GM06990 (cell line): ENCODE measurements at regions not wholly inside any gene's neighbourhood (a gene's known extent, or its start where the extent isn't known, plus 50 kb on each side); places are given as distances from the start of the nearest gene placed in this dataset.

Experiments used
- DNase-seq: peaks from one replicate; pipeline ENCODE4 v3.0.0-alpha.2; 2011; ENCODE audit not compliant: insufficient read length; ENCODE audit errors: extremely low read depth
- H3K27me3 ChIP-seq: replicated peaks from 2 replicates; pipeline ENCODE4 v1.6.0; 2011; ENCODE audit warnings: low read length; ENCODE audit not compliant: control insufficient read depth, insufficient read depth
- H3K36me3 ChIP-seq: 2 replicates; pipeline ENCODE4 v1.5.1; 2011; ENCODE audit warnings: low read length; ENCODE audit not compliant: control insufficient read depth, insufficient read depth
- H3K4me3 ChIP-seq: replicated peaks from 2 replicates; pipeline ENCODE4 v1.5.1; 2011; ENCODE audit warnings: low read depth, mild to moderate bottlenecking, control low read depth, low read length
- TF ChIP-seq, protein P1 (sequence below): IDR thresholded peaks from 2 replicates; pipeline ENCODE4 v1.5.1; 2011; ENCODE audit warnings: low read length, control low read depth, mild to moderate bottlenecking, inconsistent platforms; ENCODE audit not compliant: insufficient read depth, poor library complexity, severe bottlenecking

- no peak overlapping the region for H3K4me3 ChIP-seq
- peaks cover 3% of the 10 kb centered on the region for H3K27me3 ChIP-seq
- no peaks in the 10 kb centered on the region for H3K36me3 ChIP-seq
- TF ChIP-seq, protein P1, sequence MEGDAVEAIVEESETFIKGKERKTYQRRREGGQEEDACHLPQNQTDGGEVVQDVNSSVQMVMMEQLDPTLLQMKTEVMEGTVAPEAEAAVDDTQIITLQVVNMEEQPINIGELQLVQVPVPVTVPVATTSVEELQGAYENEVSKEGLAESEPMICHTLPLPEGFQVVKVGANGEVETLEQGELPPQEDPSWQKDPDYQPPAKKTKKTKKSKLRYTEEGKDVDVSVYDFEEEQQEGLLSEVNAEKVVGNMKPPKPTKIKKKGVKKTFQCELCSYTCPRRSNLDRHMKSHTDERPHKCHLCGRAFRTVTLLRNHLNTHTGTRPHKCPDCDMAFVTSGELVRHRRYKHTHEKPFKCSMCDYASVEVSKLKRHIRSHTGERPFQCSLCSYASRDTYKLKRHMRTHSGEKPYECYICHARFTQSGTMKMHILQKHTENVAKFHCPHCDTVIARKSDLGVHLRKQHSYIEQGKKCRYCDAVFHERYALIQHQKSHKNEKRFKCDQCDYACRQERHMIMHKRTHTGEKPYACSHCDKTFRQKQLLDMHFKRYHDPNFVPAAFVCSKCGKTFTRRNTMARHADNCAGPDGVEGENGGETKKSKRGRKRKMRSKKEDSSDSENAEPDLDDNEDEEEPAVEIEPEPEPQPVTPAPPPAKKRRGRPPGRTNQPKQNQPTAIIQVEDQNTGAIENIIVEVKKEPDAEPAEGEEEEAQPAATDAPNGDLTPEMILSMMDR = no peak
- no peak for DNase-seq
Observed at GRCh38 chr1:157407367-157407766, 144.9 kb downstream of the FCRL5 start.

- no peaks in the 10 kb centered on the region; the same call in none of the 2 replicates for H3K27me3 ChIP-seq
- no peak for DNase-seq
- H3K4me3 ChIP-seq = no peak overlapping the region
- TF ChIP-seq, protein P1 = no peak
- no peaks in the 10 kb centered on the region for H3K36me3 ChIP-seq
Observed at GRCh38 chr1:157405662-157406061, 146.7 kb downstream of the FCRL5 start.

- TF ChIP-seq, protein P1 = no peak
- DNase-seq = no peak
- H3K36me3 ChIP-seq = no peaks in the 10 kb centered on the region
- no peaks in the 10 kb centered on the region; the same call in none of the 2 replicates for H3K27me3 ChIP-seq
- no peak overlapping the region for H3K4me3 ChIP-seq
Observed at GRCh38 chr1:157404614-157405013, 147.7 kb downstream of the FCRL5 start.

DNA sequence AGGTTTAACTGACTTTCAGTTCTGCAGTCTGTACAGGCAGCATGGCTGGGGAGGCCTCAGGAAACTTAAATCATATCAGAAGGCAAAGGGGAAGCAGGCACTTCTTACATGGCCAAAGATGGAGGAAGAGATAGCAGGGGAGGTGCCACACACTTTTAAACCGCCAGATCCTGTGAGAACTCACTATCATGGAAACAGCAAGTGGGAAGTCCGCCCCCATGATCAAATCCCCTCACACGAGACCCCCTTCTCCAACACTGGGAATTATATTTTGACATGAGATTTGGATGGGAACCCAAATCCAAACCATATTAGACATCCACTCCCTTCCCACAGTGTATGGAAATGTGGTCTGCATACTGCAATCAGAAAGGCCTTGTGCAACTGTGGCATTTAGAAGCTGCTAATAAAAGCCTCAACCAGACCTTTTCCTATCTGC, 148.2 kb downstream of the FCRL5 start:
- TF ChIP-seq, protein P1 = no peak
- Histone ChIP-seq H3K4me3 (no peak overlapping the region), H3K36me3 (no peaks in the 10 kb centered on the region), H3K27me3 (no peaks in the 10 kb centered on the region; the same call in none of the 2 replicates)
- DNase-seq = no peak

DNA sequence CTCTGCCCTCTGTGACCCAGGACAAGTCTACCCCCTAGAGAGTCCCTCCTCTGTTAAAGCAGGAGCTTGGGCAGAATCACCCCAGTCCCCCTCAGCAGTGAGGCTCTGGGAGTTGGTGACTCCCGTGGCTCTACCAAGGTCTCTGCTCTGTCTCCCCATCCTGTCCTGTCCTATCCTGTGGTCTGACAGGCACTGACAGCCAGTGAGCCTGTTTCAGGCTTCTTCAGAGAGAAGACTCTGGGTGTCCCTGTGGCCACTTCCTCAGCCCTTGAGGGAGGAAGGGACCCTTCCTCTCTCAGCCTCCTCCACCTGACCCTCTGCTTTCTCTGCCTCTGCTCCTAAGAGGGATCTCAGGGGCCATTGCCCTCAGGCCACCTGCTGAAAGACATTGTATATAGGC, 148.7 kb downstream of the FCRL5 start:
- Histone ChIP-seq H3K36me3 (no peaks in the 10 kb centered on the region), H3K27me3 (no peaks in the 10 kb centered on the region; the same call in none of the 2 replicates), H3K4me3 (no peak overlapping the region)
- no peak for DNase-seq
- TF ChIP-seq, protein P1 = no peak

GRCh38 chr1:157403203-157403602, 149.1 kb downstream of the FCRL5 start:
- H3K27me3 ChIP-seq = no peaks in the 10 kb centered on the region; the same call in none of the 2 replicates
- TF ChIP-seq, protein P1 = no peak
- DNase-seq = peak; percentile 55
- no peak overlapping the region for H3K4me3 ChIP-seq
- H3K36me3 ChIP-seq = no peaks in the 10 kb centered on the region
